Muscle layer of duodenum (tissue), 2 donors: ENCODE measurements at regions not wholly inside any gene's neighbourhood (a gene's known extent, or its start where the extent isn't known, plus 50 kb on each side); places are given as distances from the start of the nearest gene placed in this dataset.

Experiments
- H3K27ac ChIP-seq: one replicate; pipeline ENCODE4 v1.7.0; 2013; ENCODE audit warnings: mild to moderate bottlenecking, low read length
- H3K27me3 ChIP-seq: one replicate; pipeline ENCODE4 v1.7.0; 2013; ENCODE audit warnings: low read depth, mild to moderate bottlenecking, control low read depth, low read length
- H3K36me3 ChIP-seq, 2 donors: one replicate each; pipeline ENCODE4 v1.7.0; 2013; ENCODE audit warnings: low read length in 2 of 2, control low read depth in 1 of 2, mild to moderate bottlenecking in 1 of 2; ENCODE audit not compliant: insufficient read depth in 2 of 2, control insufficient read depth in 1 of 2
- H3K4me1 ChIP-seq, 2 donors: one replicate each; pipeline ENCODE4 v1.7.0; 2013; ENCODE audit warnings: low read length in 2 of 2, mild to moderate bottlenecking in 2 of 2, control low read depth in 1 of 2, moderate library complexity in 1 of 2; ENCODE audit not compliant: insufficient read depth in 2 of 2, control insufficient read depth in 1 of 2
- H3K4me3 ChIP-seq, 2 donors: one replicate each; pipeline ENCODE4 v1.7.0; 2013; ENCODE audit warnings: low read length in 2 of 2, low read depth in 1 of 2, mild to moderate bottlenecking in 1 of 2
- H3K9me3 ChIP-seq, 2 donors: one replicate each; pipeline ENCODE4 v1.7.0; 2013; ENCODE audit warnings: low read length in 2 of 2, control low read depth in 1 of 2, mild to moderate bottlenecking in 1 of 2; ENCODE audit not compliant: control insufficient read depth in 1 of 2
- donor health status: healthy.

- Histone ChIP-seq H3K27me3 (no peaks in the 10 kb centered on the region), H3K36me3 (no peaks in the 10 kb centered on the region), H3K4me3 (no peak overlapping the region)
These were observed 636.6 kb upstream of the MAN1A1 start for GRCh38 chr6:119985952-119986736.

GRCh38 chr6:119980802-119981201, 631.2 kb upstream of the MAN1A1 start:
- no peaks in the 10 kb centered on the region for H3K4me1 ChIP-seq
- no peak overlapping the region for H3K27ac ChIP-seq
- no peaks in the 10 kb centered on the region for H3K36me3 ChIP-seq
- no peaks in the 10 kb centered on the region for H3K9me3 ChIP-seq
- H3K27me3 ChIP-seq: no peaks in the 10 kb centered on the region
- H3K4me3 ChIP-seq: no peak overlapping the region

More at GRCh38 chr6:119985952-119986736, 636.6 kb upstream of the MAN1A1 start:
- Histone ChIP-seq H3K4me1 (no peaks in the 10 kb centered on the region), H3K27ac (no peak overlapping the region), H3K9me3 (no peaks in the 10 kb centered on the region)

GRCh38 chr6:119979862-119980261, 630.3 kb upstream of the MAN1A1 start:
- no peak overlapping the region for H3K27ac ChIP-seq
- no peaks in the 10 kb centered on the region for H3K9me3 ChIP-seq
- H3K27me3 ChIP-seq: no peaks in the 10 kb centered on the region
- no peaks in the 10 kb centered on the region for H3K4me1 ChIP-seq
- H3K36me3 ChIP-seq: no peaks in the 10 kb centered on the region
- no peak overlapping the region for H3K4me3 ChIP-seq

GRCh38 chr6:119978274-119978889, 628.8 kb upstream of the MAN1A1 start:
- Histone ChIP-seq H3K27me3 (no peaks in the 10 kb centered on the region), H3K36me3 (no peaks in the 10 kb centered on the region), H3K27ac (no peak overlapping the region), H3K4me3 (no peak overlapping the region), H3K9me3 (no peaks in the 10 kb centered on the region), H3K4me1 (no peaks in the 10 kb centered on the region)

- no peak overlapping the region for H3K4me3 ChIP-seq
- H3K9me3 ChIP-seq: no peaks in the 10 kb centered on the region
- no peaks in the 10 kb centered on the region for H3K36me3 ChIP-seq
- no peaks in the 10 kb centered on the region for H3K4me1 ChIP-seq
- H3K27ac ChIP-seq: no peak overlapping the region
- no peaks in the 10 kb centered on the region for H3K27me3 ChIP-seq
These were observed 625.0 kb upstream of the MAN1A1 start for GRCh38 chr6:119974430-119975159.

- H3K4me3 ChIP-seq: no peak overlapping the region
- no peaks in the 10 kb centered on the region for H3K4me1 ChIP-seq
- H3K27ac ChIP-seq: no peak overlapping the region
- no peaks in the 10 kb centered on the region for H3K9me3 ChIP-seq
- no peaks in the 10 kb centered on the region for H3K27me3 ChIP-seq
- no peaks in the 10 kb centered on the region for H3K36me3 ChIP-seq
These were observed 616.9 kb upstream of the MAN1A1 start for GRCh38 chr6:119966484-119966883.

GRCh38 chr6:119965900-119966299, 616.3 kb upstream of the MAN1A1 start:
- no peaks in the 10 kb centered on the region for H3K4me1 ChIP-seq
- no peaks in the 10 kb centered on the region for H3K36me3 ChIP-seq
- no peaks in the 10 kb centered on the region for H3K9me3 ChIP-seq
- H3K4me3 ChIP-seq: no peak overlapping the region
- no peaks in the 10 kb centered on the region for H3K27me3 ChIP-seq
- no peak overlapping the region for H3K27ac ChIP-seq

- Histone ChIP-seq H3K36me3 (no peaks in the 10 kb centered on the region), H3K27ac (no peak overlapping the region), H3K27me3 (no peaks in the 10 kb centered on the region), H3K4me1 (no peaks in the 10 kb centered on the region), H3K9me3 (no peaks in the 10 kb centered on the region), H3K4me3 (no peak overlapping the region)
These were observed 615.4 kb upstream of the MAN1A1 start for GRCh38 chr6:119965008-119965407.

- H3K4me1 ChIP-seq: no peaks in the 10 kb centered on the region
- no peak overlapping the region for H3K27ac ChIP-seq
- no peaks in the 10 kb centered on the region for H3K36me3 ChIP-seq
- H3K9me3 ChIP-seq: no peaks in the 10 kb centered on the region
- no peak overlapping the region for H3K4me3 ChIP-seq
- no peaks in the 10 kb centered on the region for H3K27me3 ChIP-seq
These were observed 612.9 kb upstream of the MAN1A1 start for GRCh38 chr6:119962505-119962904.

- Histone ChIP-seq H3K27ac (no peak overlapping the region), H3K9me3 (no peaks in the 10 kb centered on the region), H3K4me1 (no peaks in the 10 kb centered on the region), H3K36me3 (no peaks in the 10 kb centered on the region), H3K4me3 (no peak overlapping the region), H3K27me3 (no peaks in the 10 kb centered on the region)
These were observed 611.9 kb upstream of the MAN1A1 start for GRCh38 chr6:119961450-119961849.

- no peaks in the 10 kb centered on the region for H3K27me3 ChIP-seq
- H3K4me3 ChIP-seq: no peak overlapping the region
- H3K4me1 ChIP-seq: no peaks in the 10 kb centered on the region
- H3K36me3 ChIP-seq: no peaks in the 10 kb centered on the region
- H3K27ac ChIP-seq: no peak overlapping the region
- H3K9me3 ChIP-seq: no peaks in the 10 kb centered on the region
These were observed 610.9 kb upstream of the MAN1A1 start for GRCh38 chr6:119960456-119960855.
